Hepatocyte (in vitro differentiated cells): ENCODE measurements at regions not wholly inside any gene's neighbourhood (a gene's known extent, or its start where the extent isn't known, plus 50 kb on each side); places are given as distances from the start of the nearest gene placed in this dataset.

Source experiments
- CTCF ChIP-seq: fragments of 200-600 bp; sonication (generic); IDR thresholded peaks from 2 replicates; pipeline ENCODE4 v1.5.1; 2016; ENCODE audit warnings: antibody characterized with exemption, mild to moderate bottlenecking; ENCODE audit not compliant: poor library complexity
- EZH2 ChIP-seq: fragments of 200-600 bp; sonication (generic); IDR thresholded peaks from 2 replicates; pipeline ENCODE4 v1.6.1; 2016; ENCODE audit warnings: antibody characterized with exemption, mild to moderate bottlenecking, borderline replicate concordance
- EZH2phosphoT487 ChIP-seq: fragments of 200-600 bp; sonication (generic); IDR thresholded peaks from one replicate; pipeline ENCODE4 v1.6.1; 2018; ENCODE audit warnings: antibody characterized with exemption, mild to moderate bottlenecking, low read depth, moderate library complexity; ENCODE audit not compliant: unreplicated experiment, severe bottlenecking

GRCh38 chr10:78634389-78634815 is 434.4 kb upstream of the ZMIZ1 start:
- TF ChIP-seq CTCF: no peak
- no peak for TF ChIP-seq EZH2
- TF ChIP-seq EZH2phosphoT487: no peak
